LNCAP (cell line): ENCODE measurements at regions not wholly inside any gene's neighbourhood (a gene's known extent, or its start where the extent isn't known, plus 50 kb on each side); places are given as distances from the start of the nearest gene placed in this dataset.

Source experiments
- TF ChIP-seq, protein P1 (sequence below): fragments of 450-650 bp; IDR thresholded peaks from 2 replicates; pipeline ENCODE4 v1.5.1; 2017; ENCODE audit warnings: mild to moderate bottlenecking

GRCh38 chr5:85466423-85466822, 1081.7 kb upstream of the EDIL3 start:
- TF ChIP-seq, protein P1, sequence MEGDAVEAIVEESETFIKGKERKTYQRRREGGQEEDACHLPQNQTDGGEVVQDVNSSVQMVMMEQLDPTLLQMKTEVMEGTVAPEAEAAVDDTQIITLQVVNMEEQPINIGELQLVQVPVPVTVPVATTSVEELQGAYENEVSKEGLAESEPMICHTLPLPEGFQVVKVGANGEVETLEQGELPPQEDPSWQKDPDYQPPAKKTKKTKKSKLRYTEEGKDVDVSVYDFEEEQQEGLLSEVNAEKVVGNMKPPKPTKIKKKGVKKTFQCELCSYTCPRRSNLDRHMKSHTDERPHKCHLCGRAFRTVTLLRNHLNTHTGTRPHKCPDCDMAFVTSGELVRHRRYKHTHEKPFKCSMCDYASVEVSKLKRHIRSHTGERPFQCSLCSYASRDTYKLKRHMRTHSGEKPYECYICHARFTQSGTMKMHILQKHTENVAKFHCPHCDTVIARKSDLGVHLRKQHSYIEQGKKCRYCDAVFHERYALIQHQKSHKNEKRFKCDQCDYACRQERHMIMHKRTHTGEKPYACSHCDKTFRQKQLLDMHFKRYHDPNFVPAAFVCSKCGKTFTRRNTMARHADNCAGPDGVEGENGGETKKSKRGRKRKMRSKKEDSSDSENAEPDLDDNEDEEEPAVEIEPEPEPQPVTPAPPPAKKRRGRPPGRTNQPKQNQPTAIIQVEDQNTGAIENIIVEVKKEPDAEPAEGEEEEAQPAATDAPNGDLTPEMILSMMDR, result no peak

GRCh38 chr5:85472749-85473148, 1088.1 kb upstream of the EDIL3 start:
- TF ChIP-seq, protein P1, result no peak

DNA sequence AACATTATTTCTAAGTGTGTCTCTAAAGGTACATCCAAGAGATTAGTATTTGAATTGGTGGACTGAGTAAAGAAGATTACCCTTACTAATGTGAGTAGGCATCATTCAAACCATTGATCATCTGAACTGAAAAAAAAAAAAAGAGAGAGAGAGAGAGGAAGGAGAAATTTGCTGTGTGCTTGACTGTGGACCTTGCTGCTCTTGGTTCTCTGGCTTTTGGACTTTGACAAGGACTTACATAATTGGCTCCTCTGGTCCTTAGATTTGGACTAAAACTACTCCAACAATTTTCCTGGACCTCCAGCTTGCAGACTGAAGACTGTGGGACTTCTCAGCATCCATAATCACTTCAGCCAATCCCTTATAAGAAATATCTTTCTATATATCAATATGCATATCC, 1091.9 kb upstream of the EDIL3 start:
- TF ChIP-seq, protein P1, result no peak

DNA sequence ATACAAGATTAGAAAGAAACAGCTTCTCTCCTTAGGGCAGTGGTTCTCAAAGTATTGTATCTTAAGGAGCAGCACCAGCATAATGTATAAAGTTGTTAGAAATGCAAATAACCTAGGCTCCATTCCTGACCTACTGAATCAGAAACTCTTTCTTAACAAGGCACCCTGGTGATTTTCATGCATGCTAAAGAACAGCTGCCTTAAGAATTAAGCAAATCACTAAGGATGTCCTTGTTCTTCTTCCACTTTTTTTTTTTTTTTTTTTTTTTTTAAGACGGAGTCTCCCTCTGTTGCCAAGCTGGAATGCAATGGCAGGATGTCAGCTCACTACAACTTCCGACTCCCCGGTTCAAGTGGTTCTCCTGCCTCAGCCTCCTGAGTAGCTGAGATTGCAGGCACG, 1095.2 kb upstream of the EDIL3 start:
- TF ChIP-seq, protein P1, result no peak

DNA sequence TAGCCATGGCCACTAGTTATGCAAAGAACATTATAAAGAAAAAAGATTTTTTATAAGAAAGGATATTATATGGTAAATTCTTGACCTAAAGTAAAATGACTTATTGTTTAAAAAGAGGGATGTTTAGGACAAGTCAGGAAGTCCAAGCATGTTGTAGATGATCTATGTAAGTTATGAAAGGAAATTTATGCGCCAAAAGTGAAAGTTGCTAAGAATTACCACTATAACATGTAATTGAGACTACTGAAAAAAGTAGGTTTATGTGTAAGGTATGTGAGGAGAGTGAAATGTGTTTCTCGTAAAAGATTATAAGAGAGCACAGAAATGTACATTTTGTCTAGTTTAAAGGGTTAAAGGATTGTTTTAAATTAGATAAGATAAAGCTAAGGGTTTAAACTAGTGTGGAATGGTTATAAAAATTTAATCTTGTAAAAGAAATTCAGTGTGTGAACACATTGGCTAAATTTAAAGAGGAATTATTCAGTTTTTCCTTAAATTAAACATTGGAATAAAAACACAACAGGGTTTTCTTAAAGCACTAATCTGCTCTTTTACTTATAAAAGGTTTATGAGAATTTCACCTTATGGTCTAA, 1100.4 kb upstream of the EDIL3 start:
- TF ChIP-seq, protein P1, result no peak

GRCh38 chr5:85488295-85488694, 1103.6 kb upstream of the EDIL3 start:
- TF ChIP-seq, protein P1, result no peak

DNA sequence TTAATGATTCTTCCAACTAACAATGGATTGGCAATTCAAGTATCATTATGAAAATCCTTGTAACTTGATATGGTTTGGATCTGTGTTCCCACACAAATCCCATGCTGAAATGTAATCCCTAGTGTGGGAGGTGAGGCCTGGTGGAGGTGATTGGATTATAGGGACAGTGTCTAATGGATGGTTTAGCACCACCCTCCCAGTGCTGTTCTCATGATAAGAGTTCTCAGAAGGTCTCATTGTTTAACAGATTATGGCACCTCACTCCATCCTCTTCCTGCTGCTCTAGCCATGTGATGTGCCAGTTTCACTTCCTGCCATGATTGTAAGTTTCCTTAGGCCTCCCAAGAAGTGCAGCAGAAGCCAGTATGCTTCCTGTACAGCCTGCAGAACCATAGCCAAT, 1116.2 kb upstream of the EDIL3 start:
- TF ChIP-seq, protein P1, result no peak

- TF ChIP-seq, protein P1, result no peak
Observed at GRCh38 chr5:85512896-85513295, 1104.8 kb upstream of the COX7C start.
